ENCODE measurements at regions not wholly inside any gene's neighbourhood (a gene's known extent, or its start where the extent isn't known, plus 50 kb on each side); places are given as distances from the start of the nearest gene placed in this dataset.

GRCh38 chr6:120604510-120604909 is 729.8 kb downstream of the TBC1D32 start:
- POLR2A ChIA-PET, result no interaction called here
- CTCF ChIA-PET, result interaction anchor here (1.5 to 1.6 kb wide), 2 partner anchors 10 kb away, joined by 3 read pairs; no protein-coding TSS in a partner anchor
- DNase-seq (ENCODE audit: extremely low spot score), result no peak
- TF ChIP-seq CTCF (IDR thresholded peaks at IDR 0.05; ENCODE audit: control extremely low read depth, extremely low read depth, low read depth, missing control alignments), result no peak

- ChIA-PET CTCF (no interaction called here), POLR2A (no interaction called here)
- TF ChIP-seq CTCF (IDR thresholded peaks at IDR 0.05; ENCODE audit: control extremely low read depth, extremely low read depth, low read depth, missing control alignments), result no peak
- DNase-seq (ENCODE audit: extremely low spot score), result no peak
Observed at GRCh38 chr6:120590611-120591010, 743.7 kb downstream of the TBC1D32 start.

- no peak for TF ChIP-seq CTCF (IDR thresholded peaks at IDR 0.05; ENCODE audit: control extremely low read depth, extremely low read depth, low read depth, missing control alignments)
- CTCF ChIA-PET, result no interaction called here
- POLR2A ChIA-PET, result no interaction called here
- no peak for DNase-seq (ENCODE audit: extremely low spot score)
Observed at GRCh38 chr6:120588424-120588823, 745.9 kb downstream of the TBC1D32 start.

- POLR2A ChIA-PET, result no interaction called here
- no peak for DNase-seq (ENCODE audit: extremely low spot score)
- CTCF ChIA-PET, result no interaction called here
Observed at GRCh38 chr6:120587381-120587780, 746.9 kb downstream of the TBC1D32 start.

GRCh38 chr6:120584111-120584760 is 750.0 kb downstream of the TBC1D32 start:
- CTCF ChIA-PET, result interaction anchor here (1.5 kb wide), 1 partner anchor 29 kb away, joined by 3 read pairs; no protein-coding TSS in a partner anchor
- TF ChIP-seq CTCF (IDR thresholded peaks at IDR 0.05; ENCODE audit: control extremely low read depth, extremely low read depth, low read depth, missing control alignments), result no peak
- POLR2A ChIA-PET, result no interaction called here

More at GRCh38 chr6:120587381-120587780, 746.9 kb downstream of the TBC1D32 start:
- TF ChIP-seq CTCF (IDR thresholded peaks at IDR 0.05; ENCODE audit: control extremely low read depth, extremely low read depth, low read depth, missing control alignments), result no peak

GRCh38 chr6:120576061-120576460 is 758.2 kb downstream of the TBC1D32 start:
- ChIA-PET POLR2A (no interaction called here), CTCF (no interaction called here)
- TF ChIP-seq CTCF (IDR thresholded peaks at IDR 0.05; ENCODE audit: control extremely low read depth, extremely low read depth, low read depth, missing control alignments), result no peak
- DNase-seq (ENCODE audit: extremely low spot score), result no peak

More at GRCh38 chr6:120584111-120584760, 750.0 kb downstream of the TBC1D32 start:
- DNase-seq (ENCODE audit: extremely low spot score), result no peak

Measured in GM10248 (cell line).